ENCODE measurements at regions not wholly inside any gene's neighbourhood (a gene's known extent, or its start where the extent isn't known, plus 50 kb on each side); places are given as distances from the start of the nearest gene placed in this dataset.

DNA sequence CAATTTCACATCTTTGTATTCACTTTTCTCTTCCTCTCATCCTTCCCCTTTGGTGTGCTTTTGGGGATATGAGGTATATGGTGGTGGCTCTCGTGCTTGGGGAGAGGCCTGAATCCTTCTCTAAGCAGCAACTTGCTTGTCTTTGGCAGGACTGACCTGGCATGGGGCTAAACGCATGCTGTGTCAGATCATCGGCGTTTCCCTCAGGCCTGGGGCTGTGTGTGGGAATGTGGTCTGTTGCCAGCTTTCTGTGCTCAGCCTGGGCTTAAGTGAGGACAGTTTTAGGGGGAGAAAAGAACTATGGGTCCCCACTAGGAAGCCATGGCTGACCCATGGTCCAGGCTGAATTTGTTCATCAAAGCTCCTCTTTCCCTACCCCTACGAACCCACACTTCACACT is 60.7 kb downstream of the TET3 start:
- Histone ChIP-seq H4K20me1 (ENCODE audit: insufficient read depth, low read length) (peaks cover 70% of the 10 kb centered on the region), H2AFZ (ENCODE audit: low read depth, low read length) (no peak overlapping the region), H3K9ac (ENCODE audit: low read length) (no peak overlapping the region), H3K36me3 (ENCODE audit: insufficient read depth, low read length) (peaks cover 2% of the 10 kb centered on the region), H3K4me1 (ENCODE audit: insufficient read depth, low read length) (no peaks in the 10 kb centered on the region), H3K27me3 (ENCODE audit: insufficient read depth, low read length) (no peaks in the 10 kb centered on the region), H3K4me3 (ENCODE audit: insufficient read depth, low read depth, low read length) (no peak overlapping the region), H3K79me2 (ENCODE audit: insufficient read depth, low read length) (peaks cover 21% of the 10 kb centered on the region), H3K9me3 (ENCODE audit: insufficient read depth, low read depth, low read length) (no peaks in the 10 kb centered on the region), H3K4me2 (ENCODE audit: low read length) (no peak overlapping the region), H3K27ac (ENCODE audit: low read depth, low read length) (no peak overlapping the region)
- TF ChIP-seq, protein P1, sequence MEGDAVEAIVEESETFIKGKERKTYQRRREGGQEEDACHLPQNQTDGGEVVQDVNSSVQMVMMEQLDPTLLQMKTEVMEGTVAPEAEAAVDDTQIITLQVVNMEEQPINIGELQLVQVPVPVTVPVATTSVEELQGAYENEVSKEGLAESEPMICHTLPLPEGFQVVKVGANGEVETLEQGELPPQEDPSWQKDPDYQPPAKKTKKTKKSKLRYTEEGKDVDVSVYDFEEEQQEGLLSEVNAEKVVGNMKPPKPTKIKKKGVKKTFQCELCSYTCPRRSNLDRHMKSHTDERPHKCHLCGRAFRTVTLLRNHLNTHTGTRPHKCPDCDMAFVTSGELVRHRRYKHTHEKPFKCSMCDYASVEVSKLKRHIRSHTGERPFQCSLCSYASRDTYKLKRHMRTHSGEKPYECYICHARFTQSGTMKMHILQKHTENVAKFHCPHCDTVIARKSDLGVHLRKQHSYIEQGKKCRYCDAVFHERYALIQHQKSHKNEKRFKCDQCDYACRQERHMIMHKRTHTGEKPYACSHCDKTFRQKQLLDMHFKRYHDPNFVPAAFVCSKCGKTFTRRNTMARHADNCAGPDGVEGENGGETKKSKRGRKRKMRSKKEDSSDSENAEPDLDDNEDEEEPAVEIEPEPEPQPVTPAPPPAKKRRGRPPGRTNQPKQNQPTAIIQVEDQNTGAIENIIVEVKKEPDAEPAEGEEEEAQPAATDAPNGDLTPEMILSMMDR (IDR thresholded peaks at IDR 0.05; ENCODE audit: insufficient read depth, low read depth, low read length), result no peak
- no peak for TF ChIP-seq EZH2 (IDR thresholded peaks at IDR 0.05; ENCODE audit: insufficient read depth, low read length)
- DNase-seq (ENCODE audit: low read depth) (peak; percentile 26), FAIRE-seq (no peak)
- Mint-ChIP-seq H3K27ac (ENCODE audit: unreplicated experiment) (no peak overlapping the region), H3K4me3 (ENCODE audit: unreplicated experiment) (no peak overlapping the region), H3K4me1 (ENCODE audit: low read depth, unreplicated experiment) (peaks cover 30% of the 10 kb centered on the region), H3K36me3 (ENCODE audit: low read depth, unreplicated experiment) (peaks cover 24% of the 10 kb centered on the region), H3K9me3 (ENCODE audit: unreplicated experiment) (no peaks in the 10 kb centered on the region), H3K27me3 (ENCODE audit: low read depth, unreplicated experiment) (no peaks in the 10 kb centered on the region)

DNA sequence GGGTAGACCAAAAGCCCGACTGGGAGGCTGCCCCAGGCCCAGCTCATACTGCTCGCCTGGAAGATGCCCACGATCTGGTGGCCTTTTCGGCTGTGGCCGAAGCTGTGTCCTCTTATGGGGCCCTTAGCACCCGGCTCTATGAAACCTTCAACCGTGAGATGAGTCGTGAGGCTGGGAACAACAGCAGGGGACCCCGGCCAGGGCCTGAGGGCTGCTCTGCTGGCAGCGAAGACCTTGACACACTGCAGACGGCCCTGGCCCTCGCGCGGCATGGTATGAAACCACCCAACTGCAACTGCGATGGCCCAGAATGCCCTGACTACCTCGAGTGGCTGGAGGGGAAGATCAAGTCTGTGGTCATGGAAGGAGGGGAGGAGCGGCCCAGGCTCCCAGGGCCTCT is 61.7 kb downstream of the TET3 start:
- H3K9me3 Mint-ChIP-seq (ENCODE audit: unreplicated experiment), result no peaks in the 10 kb centered on the region
- peaks cover 20% of the 10 kb centered on the region for H3K36me3 Mint-ChIP-seq (ENCODE audit: low read depth, unreplicated experiment)
- H3K27ac Mint-ChIP-seq (ENCODE audit: unreplicated experiment), result no peak overlapping the region
- H3K27ac ChIP-seq (ENCODE audit: low read depth, low read length), result no peak overlapping the region
- no peak for DNase-seq (ENCODE audit: low read depth)
- no peak overlapping the region for H3K4me2 ChIP-seq (ENCODE audit: low read length)
- peaks cover 2% of the 10 kb centered on the region for H3K36me3 ChIP-seq (ENCODE audit: insufficient read depth, low read length)
- H3K4me1 Mint-ChIP-seq (ENCODE audit: low read depth, unreplicated experiment), result peaks cover 31% of the 10 kb centered on the region
- H3K79me2 ChIP-seq (ENCODE audit: insufficient read depth, low read length), result peaks cover 20% of the 10 kb centered on the region
- peaks cover 67% of the 10 kb centered on the region for H4K20me1 ChIP-seq (ENCODE audit: insufficient read depth, low read length)
- H2AFZ ChIP-seq (ENCODE audit: low read depth, low read length), result no peak overlapping the region
- H3K27me3 ChIP-seq (ENCODE audit: insufficient read depth, low read length), result no peaks in the 10 kb centered on the region
- no peaks in the 10 kb centered on the region for H3K9me3 ChIP-seq (ENCODE audit: insufficient read depth, low read depth, low read length)
- no peak overlapping the region for H3K4me3 ChIP-seq (ENCODE audit: insufficient read depth, low read depth, low read length)
- no peaks in the 10 kb centered on the region for H3K4me1 ChIP-seq (ENCODE audit: insufficient read depth, low read length)
- no peak overlapping the region for H3K4me3 Mint-ChIP-seq (ENCODE audit: unreplicated experiment)
- FAIRE-seq, result no peak
- no peaks in the 10 kb centered on the region for H3K27me3 Mint-ChIP-seq (ENCODE audit: low read depth, unreplicated experiment)
- TF ChIP-seq, protein P1 (IDR thresholded peaks at IDR 0.05; ENCODE audit: insufficient read depth, low read depth, low read length), result no peak
- no peak for TF ChIP-seq EZH2 (IDR thresholded peaks at IDR 0.05; ENCODE audit: insufficient read depth, low read length)
- H3K9ac ChIP-seq (ENCODE audit: low read length), result no peak overlapping the region

DNA sequence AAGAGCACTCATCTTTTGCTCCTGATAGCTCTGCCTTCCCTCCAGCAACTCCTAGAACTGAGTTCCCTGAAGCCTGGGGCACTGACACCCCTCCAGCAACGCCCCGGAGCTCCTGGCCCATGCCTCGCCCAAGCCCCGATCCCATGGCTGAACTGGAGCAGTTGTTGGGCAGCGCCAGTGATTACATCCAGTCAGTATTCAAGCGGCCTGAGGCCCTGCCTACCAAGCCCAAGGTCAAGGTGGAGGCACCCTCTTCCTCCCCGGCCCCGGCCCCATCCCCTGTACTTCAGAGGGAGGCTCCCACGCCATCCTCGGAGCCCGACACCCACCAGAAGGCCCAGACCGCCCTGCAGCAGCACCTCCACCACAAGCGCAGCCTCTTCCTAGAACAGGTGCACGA is 62.4 kb downstream of the TET3 start:
- peaks cover 20% of the 10 kb centered on the region for H3K79me2 ChIP-seq (ENCODE audit: insufficient read depth, low read length)
- Mint-ChIP-seq H3K4me3 (ENCODE audit: unreplicated experiment) (no peak overlapping the region), H3K27ac (ENCODE audit: unreplicated experiment) (no peak overlapping the region), H3K9me3 (ENCODE audit: unreplicated experiment) (no peaks in the 10 kb centered on the region), H3K4me1 (ENCODE audit: low read depth, unreplicated experiment) (peaks cover 31% of the 10 kb centered on the region), H3K36me3 (ENCODE audit: low read depth, unreplicated experiment) (peaks cover 20% of the 10 kb centered on the region), H3K27me3 (ENCODE audit: low read depth, unreplicated experiment) (no peaks in the 10 kb centered on the region)
- DNase-seq (ENCODE audit: low read depth) (no peak), FAIRE-seq (no peak)
- H4K20me1 ChIP-seq (ENCODE audit: insufficient read depth, low read length), result peaks cover 63% of the 10 kb centered on the region
- no peak overlapping the region for H3K4me3 ChIP-seq (ENCODE audit: insufficient read depth, low read depth, low read length)
- TF ChIP-seq, protein P1 (IDR thresholded peaks at IDR 0.05; ENCODE audit: insufficient read depth, low read depth, low read length), result no peak
- no peak for TF ChIP-seq EZH2 (IDR thresholded peaks at IDR 0.05; ENCODE audit: insufficient read depth, low read length)
- no peaks in the 10 kb centered on the region for H3K9me3 ChIP-seq (ENCODE audit: insufficient read depth, low read depth, low read length)
- peaks cover 2% of the 10 kb centered on the region for H3K36me3 ChIP-seq (ENCODE audit: insufficient read depth, low read length)
- no peak overlapping the region for H2AFZ ChIP-seq (ENCODE audit: low read depth, low read length)
- H3K27me3 ChIP-seq (ENCODE audit: insufficient read depth, low read length), result no peaks in the 10 kb centered on the region
- H3K27ac ChIP-seq (ENCODE audit: low read depth, low read length), result no peak overlapping the region
- H3K4me1 ChIP-seq (ENCODE audit: insufficient read depth, low read length), result no peaks in the 10 kb centered on the region
- no peak overlapping the region for H3K9ac ChIP-seq (ENCODE audit: low read length)
- H3K4me2 ChIP-seq (ENCODE audit: low read length), result no peak overlapping the region

All from astrocyte (in vitro differentiated cells and primary cell).